ENCODE measurements at regions not wholly inside any gene's neighbourhood (a gene's known extent, or its start where the extent isn't known, plus 50 kb on each side); places are given as distances from the start of the nearest gene placed in this dataset.

DNA sequence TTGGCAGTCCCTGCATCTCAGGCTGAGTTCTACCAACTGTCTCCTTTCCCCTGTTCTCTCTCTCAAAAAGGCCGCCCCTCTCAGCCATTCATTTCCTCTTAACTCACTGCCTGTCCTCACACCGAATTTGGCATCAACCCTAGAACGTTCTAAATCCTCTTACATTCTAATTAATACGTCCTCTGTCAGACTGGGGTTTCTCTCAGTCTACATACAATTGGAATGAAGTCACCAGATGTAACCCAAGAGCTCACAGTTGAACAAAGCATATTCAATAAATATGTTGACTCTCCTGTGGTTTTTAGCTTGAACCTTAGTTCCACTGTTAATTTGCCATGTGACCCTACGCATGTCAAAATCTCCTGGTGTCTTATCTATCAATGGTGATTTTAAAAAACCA, 269.6 kb downstream of the CLIC5 start:
- TF ChIP-seq, protein P1, sequence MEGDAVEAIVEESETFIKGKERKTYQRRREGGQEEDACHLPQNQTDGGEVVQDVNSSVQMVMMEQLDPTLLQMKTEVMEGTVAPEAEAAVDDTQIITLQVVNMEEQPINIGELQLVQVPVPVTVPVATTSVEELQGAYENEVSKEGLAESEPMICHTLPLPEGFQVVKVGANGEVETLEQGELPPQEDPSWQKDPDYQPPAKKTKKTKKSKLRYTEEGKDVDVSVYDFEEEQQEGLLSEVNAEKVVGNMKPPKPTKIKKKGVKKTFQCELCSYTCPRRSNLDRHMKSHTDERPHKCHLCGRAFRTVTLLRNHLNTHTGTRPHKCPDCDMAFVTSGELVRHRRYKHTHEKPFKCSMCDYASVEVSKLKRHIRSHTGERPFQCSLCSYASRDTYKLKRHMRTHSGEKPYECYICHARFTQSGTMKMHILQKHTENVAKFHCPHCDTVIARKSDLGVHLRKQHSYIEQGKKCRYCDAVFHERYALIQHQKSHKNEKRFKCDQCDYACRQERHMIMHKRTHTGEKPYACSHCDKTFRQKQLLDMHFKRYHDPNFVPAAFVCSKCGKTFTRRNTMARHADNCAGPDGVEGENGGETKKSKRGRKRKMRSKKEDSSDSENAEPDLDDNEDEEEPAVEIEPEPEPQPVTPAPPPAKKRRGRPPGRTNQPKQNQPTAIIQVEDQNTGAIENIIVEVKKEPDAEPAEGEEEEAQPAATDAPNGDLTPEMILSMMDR (IDR thresholded peaks at IDR 0.05): no peak
- Mint-ChIP-seq H3K4me1 (peaks cover 16% of the 10 kb centered on the region), H3K27ac (no peak overlapping the region), H3K27me3 (no peaks in the 10 kb centered on the region), H3K9me3 (peaks cover 11% of the 10 kb centered on the region), H3K4me3 (no peak overlapping the region), H3K36me3 (ENCODE audit: low read depth) (no peaks in the 10 kb centered on the region)
- DNase-seq (no peak), ATAC-seq (ENCODE audit: low read depth) (no peak)
- ChIA-PET CTCF (no interaction called here), POLR2A (no interaction called here)
- intact Hi-C loops (cut with micrococcal nuclease): no loop called here

DNA sequence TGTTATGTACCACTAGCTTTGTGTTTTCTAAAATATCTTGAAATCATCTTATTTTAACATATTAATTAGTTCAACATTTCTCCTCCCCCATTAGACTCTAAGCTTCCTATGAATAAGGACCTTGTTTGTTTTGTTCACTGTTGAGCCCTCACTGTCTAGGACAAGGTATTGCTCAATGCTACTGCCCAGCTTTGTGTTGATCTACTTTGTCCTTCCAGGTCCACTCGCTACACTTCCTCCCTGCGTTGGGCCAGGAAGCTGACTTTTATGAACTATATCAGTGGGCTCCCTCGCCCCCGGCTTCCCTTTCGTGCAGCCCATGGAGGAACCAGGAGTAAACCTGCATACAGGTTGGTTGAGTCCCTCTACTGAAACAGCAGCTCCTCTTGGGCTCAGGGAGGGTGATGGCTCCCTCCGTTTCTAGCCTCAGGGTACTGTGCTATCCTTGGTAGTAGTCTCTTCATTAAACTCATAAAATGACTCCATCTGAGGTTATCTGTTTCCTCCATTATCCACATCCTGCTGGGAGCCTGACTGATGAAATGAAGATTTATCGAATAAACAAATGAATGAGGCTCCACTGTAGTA, 272.5 kb downstream of the CLIC5 start:
- DNase-seq (no peak), ATAC-seq (ENCODE audit: low read depth) (no peak)
- TF ChIP-seq, protein P1 (IDR thresholded peaks at IDR 0.05): no peak
- ChIA-PET POLR2A (no interaction called here), CTCF (no interaction called here)
- intact Hi-C loops (cut with micrococcal nuclease): no loop called here
- Mint-ChIP-seq H3K4me3 (no peak overlapping the region), H3K27me3 (no peaks in the 10 kb centered on the region), H3K36me3 (ENCODE audit: low read depth) (no peaks in the 10 kb centered on the region), H3K27ac (no peak overlapping the region), H3K9me3 (peaks cover 8% of the 10 kb centered on the region), H3K4me1 (peaks cover 17% of the 10 kb centered on the region)

DNA sequence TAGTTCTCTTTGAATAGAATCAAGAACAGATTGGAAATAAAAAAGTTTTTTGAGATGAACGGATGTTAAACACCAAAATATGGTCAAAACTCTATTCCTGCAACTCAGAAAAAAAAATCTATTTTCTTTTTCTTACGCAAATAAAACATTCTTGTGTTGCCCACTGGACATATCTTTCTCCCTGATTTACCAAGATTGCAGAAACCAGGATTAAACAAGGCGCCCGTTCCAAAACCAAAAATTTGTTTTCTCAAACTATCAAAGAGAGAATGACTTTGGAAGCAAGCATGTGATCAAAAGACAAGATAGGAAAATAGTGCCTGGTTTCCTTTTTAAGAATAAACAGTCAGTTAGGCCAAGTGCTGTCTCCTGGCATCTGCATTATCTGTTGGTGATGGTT, 273.1 kb downstream of the CLIC5 start:
- Mint-ChIP-seq H3K27ac (no peak overlapping the region), H3K4me1 (peaks cover 23% of the 10 kb centered on the region), H3K36me3 (ENCODE audit: low read depth) (no peaks in the 10 kb centered on the region), H3K9me3 (peaks cover 3% of the 10 kb centered on the region), H3K4me3 (no peak overlapping the region), H3K27me3 (no peaks in the 10 kb centered on the region)
- TF ChIP-seq, protein P1 (IDR thresholded peaks at IDR 0.05): no peak
- no peak for DNase-seq
- ATAC-seq (ENCODE audit: low read depth): no peak
- ChIA-PET CTCF (no interaction called here), POLR2A (no interaction called here)
- intact Hi-C loops (cut with micrococcal nuclease): no loop called here

DNA sequence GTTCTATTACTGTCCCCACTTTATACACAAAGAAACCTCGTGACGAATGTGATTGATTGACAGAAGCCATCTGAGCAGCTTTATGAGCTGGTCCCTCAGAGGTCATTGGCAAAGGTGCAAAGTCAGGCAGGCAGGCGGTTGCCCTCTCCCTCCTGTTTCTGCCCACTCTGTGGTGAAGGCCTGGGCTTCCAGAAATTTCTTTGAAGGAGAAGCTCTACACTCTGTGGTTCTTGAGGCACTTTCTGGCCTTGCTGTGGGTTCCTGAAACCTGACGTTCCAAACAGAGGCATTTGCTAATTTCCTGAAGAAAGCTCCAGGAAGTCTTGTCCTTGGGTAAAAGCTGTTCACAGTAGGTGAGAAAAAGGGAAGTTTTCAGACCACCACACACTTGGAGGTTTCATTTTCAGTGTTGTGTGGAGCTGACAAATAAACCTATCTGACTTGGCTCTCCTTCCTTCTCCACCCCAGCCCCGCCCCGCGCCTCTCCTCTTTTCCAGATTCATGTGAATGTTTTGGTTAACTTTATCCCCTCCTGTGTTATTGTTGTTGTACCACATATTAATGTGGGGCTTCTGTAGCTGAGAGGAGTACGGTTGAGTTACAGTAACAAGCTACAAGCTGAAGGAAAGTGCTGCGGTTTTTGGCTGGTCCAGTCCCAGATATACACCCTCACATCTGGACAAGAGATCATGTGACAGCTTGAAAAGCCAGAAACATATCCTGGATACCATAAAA, 274.1 kb downstream of the CLIC5 start:
- no peaks in the 10 kb centered on the region for H3K27me3 Mint-ChIP-seq
- H3K36me3 Mint-ChIP-seq (ENCODE audit: low read depth): no peaks in the 10 kb centered on the region
- ChIA-PET CTCF (no interaction called here), POLR2A (no interaction called here)
- H3K27ac Mint-ChIP-seq: peak overlapping the region; percentile 81
- no peaks in the 10 kb centered on the region for H3K9me3 Mint-ChIP-seq
- DNase-seq: no peak
- intact Hi-C loops (cut with micrococcal nuclease): no loop called here
- H3K4me1 Mint-ChIP-seq: peaks cover 27% of the 10 kb centered on the region
- TF ChIP-seq, protein P1 (IDR thresholded peaks at IDR 0.05): no peak
- peak overlapping the region; percentile 50 for H3K4me3 Mint-ChIP-seq
- peak; percentile 66 for ATAC-seq (ENCODE audit: low read depth)

DNA sequence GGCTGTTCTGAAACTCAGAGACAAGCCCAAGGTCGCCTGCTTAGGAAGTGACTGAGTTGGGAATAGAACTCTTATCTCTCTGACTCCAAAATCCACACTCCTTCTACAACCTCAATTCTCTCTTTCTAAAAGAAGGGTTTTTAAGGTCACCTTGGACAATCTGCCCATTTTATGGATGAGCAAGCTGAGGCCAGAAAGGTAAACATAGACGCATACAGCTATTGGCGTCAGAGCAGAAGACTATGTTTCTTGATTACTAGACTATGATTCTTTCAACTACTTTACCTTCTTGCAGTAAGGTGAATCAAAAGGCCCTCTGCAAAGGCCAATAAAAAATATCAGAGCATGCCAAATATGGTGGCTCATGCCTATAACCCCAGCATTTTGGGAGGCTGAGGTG, 276.6 kb downstream of the CLIC5 start:
- intact Hi-C loops (cut with micrococcal nuclease): no loop called here
- DNase-seq (no peak), ATAC-seq (ENCODE audit: low read depth) (no peak)
- Mint-ChIP-seq H3K4me1 (peaks cover 27% of the 10 kb centered on the region), H3K4me3 (no peak overlapping the region), H3K36me3 (ENCODE audit: low read depth) (no peaks in the 10 kb centered on the region), H3K27ac (no peak overlapping the region), H3K9me3 (no peaks in the 10 kb centered on the region), H3K27me3 (no peaks in the 10 kb centered on the region)
- CTCF ChIA-PET: no interaction called here
- POLR2A ChIA-PET: no interaction called here
- TF ChIP-seq, protein P1 (IDR thresholded peaks at IDR 0.05): no peak

Data from activated B cell treated with CpG ODN at 0.5 μM for 24 hours (primary cell).